GM13977 (cell line): ENCODE measurements at regions not wholly inside any gene's neighbourhood (a gene's known extent, or its start where the extent isn't known, plus 50 kb on each side); places are given as distances from the start of the nearest gene placed in this dataset.

Experiments used
- DNase-seq: peaks from one replicate; pipeline ENCODE4 v3.0.0; 2012; ENCODE audit warnings: low spot score
- CTCF ChIP-seq: IDR thresholded peaks from 2 replicates; pipeline ENCODE4 v1.5.1; 2012; ENCODE audit warnings: mild to moderate bottlenecking, control low read depth; ENCODE audit not compliant: insufficient read depth; ENCODE audit errors: extremely low read depth, missing control alignments
- in situ Hi-C: fragments of 300-500 bp; cut with MboI; formaldehyde crosslinking; loops from one replicate; pipeline ENCODE4 v1.12.0; 2022; ENCODE audit warnings: low sequenced_read_pairs, low pct_unique_long_range_greater_than_20kb, mixed read lengths, inconsistent platforms; ENCODE audit not compliant: unreplicated experiment

- in situ Hi-C loops = no loop called here
- TF ChIP-seq CTCF = no peak
- DNase-seq = no peak
Observed at GRCh38 chr2:12087671-12088380, 341.4 kb downstream of the LPIN1 start.

GRCh38 chr2:12089001-12089400 lies 342.6 kb downstream of the LPIN1 start:
- no peak for DNase-seq
- no peak for TF ChIP-seq CTCF
- in situ Hi-C loops = no loop called here

GRCh38 chr2:12089496-12089895 lies 343.1 kb downstream of the LPIN1 start:
- in situ Hi-C loops = no loop called here
- no peak for TF ChIP-seq CTCF
- DNase-seq = no peak

- DNase-seq = no peak
- in situ Hi-C loops = no loop called here
- no peak for TF ChIP-seq CTCF
Observed at GRCh38 chr2:12090072-12090471, 343.6 kb downstream of the LPIN1 start.

- in situ Hi-C loops = no loop called here
Observed at GRCh38 chr2:12090590-12090989, 344.2 kb downstream of the LPIN1 start.

GRCh38 chr2:12091201-12091806 lies 344.9 kb downstream of the LPIN1 start:
- in situ Hi-C loops = no loop called here
- TF ChIP-seq CTCF = no peak
- no peak for DNase-seq

More at GRCh38 chr2:12090590-12090989, 344.2 kb downstream of the LPIN1 start:
- no peak for TF ChIP-seq CTCF
- no peak for DNase-seq
